ENCODE measurements at regions not wholly inside any gene's neighbourhood (a gene's known extent, or its start where the extent isn't known, plus 50 kb on each side); places are given as distances from the start of the nearest gene placed in this dataset.

DNA sequence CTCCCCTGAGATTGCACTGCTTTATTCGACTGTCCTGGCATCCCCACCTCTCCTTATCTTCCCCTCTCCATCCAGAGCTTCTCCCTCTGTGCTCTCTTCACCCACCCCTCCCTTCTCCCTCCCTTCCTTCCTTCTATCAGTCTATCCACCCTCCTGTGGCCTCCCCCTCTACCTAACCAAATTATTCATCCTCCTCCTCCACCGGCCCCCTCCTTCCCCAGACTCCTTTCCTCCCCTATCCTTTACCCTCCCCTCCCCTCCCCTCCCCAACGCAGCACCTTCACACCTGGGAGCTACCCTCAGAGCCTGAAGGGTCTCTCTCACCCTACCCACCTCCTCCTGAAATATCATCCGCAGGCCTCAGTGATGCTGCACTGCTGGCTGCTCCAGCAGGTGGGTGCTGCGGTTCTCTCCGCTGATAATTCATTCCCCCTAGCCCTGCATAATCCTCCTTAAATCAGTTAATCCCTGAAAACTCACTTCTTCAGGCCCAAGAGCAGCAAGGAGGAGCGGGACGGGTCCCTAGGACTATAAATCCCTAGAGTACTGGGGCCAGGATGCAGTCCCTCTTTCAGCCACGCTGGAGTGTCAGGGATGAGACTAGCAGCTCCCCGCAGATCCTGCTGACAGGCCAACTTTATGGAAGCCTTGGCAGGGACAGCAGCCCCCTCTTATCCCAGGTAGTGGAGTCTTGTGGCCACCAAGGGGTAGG lies 97.8 kb downstream of the PCDH1 start:
- TF ChIP-seq CTCF (conservative IDR thresholded peaks at IDR 0.05; ENCODE audit: low read depth), result no peak
- ChIA-PET POLR2A (ENCODE audit: low non-redundant PET) (no interaction called here), CTCF (interaction anchor here (0.7 to 2.4 kb wide), 2 partner anchors 98 to 116 kb away, joined by 3 to 8 read pairs; partner anchors contain the start of gene PCDH1)
- peak overlapping the region; percentile 21 for H3K27ac ChIP-seq
- DNase-seq (ENCODE audit: low spot score), result no peak

- DNase-seq (ENCODE audit: low spot score), result peak; percentile 55
- peak overlapping the region; percentile 21 for H3K27ac ChIP-seq
- POLR2A ChIA-PET (ENCODE audit: low non-redundant PET), result no interaction called here
- CTCF ChIA-PET, result interaction anchor here (0.7 kb wide), 1 partner anchor 115 kb away, joined by 3 read pairs; no protein-coding TSS in a partner anchor
- TF ChIP-seq CTCF (conservative IDR thresholded peaks at IDR 0.05; ENCODE audit: low read depth), result no peak
These were observed 97.5 kb upstream of the ARAP3 start for GRCh38 chr5:141779503-141779973.

GRCh38 chr5:141778683-141779082 lies 96.7 kb upstream of the ARAP3 start:
- no peak for TF ChIP-seq CTCF (conservative IDR thresholded peaks at IDR 0.05; ENCODE audit: low read depth)
- POLR2A ChIA-PET (ENCODE audit: low non-redundant PET), result no interaction called here
- CTCF ChIA-PET, result interaction anchor here (0.7 kb wide), 1 partner anchor 76 kb away, joined by 4 read pairs; no protein-coding TSS in a partner anchor

DNA sequence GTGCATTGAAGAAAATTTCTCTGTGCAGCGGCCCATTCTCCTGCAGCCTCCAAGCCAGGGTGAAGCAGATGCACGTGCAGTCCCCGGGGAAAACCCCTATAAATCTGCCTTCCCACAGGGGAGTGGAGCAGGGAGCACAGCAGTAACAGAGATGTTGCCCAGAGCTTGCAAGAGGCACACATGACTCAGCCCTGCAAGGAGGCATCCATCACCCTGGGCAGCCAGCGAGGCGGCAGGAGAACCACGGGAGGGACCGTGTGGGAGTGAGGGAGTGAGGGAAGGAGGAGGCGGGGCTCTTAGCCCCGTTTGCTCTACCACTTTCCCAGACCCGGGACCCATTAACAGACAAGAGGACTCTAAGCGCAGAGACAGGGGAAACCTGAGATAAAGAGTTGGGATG lies 96.2 kb upstream of the ARAP3 start:
- H3K27ac ChIP-seq, result no peak overlapping the region
- ChIA-PET POLR2A (ENCODE audit: low non-redundant PET) (no interaction called here), CTCF (interaction anchor here (0.7 kb wide), 1 partner anchor 113 kb away, joined by 3 read pairs; no protein-coding TSS in a partner anchor)
- TF ChIP-seq CTCF (conservative IDR thresholded peaks at IDR 0.05; ENCODE audit: low read depth), result no peak
- peak; percentile 55 for DNase-seq (ENCODE audit: low spot score)

More at GRCh38 chr5:141778683-141779082, 96.7 kb upstream of the ARAP3 start:
- DNase-seq (ENCODE audit: low spot score), result no peak
- no peak overlapping the region for H3K27ac ChIP-seq

- DNase-seq (ENCODE audit: low spot score), result no peak
- no peak for TF ChIP-seq CTCF (conservative IDR thresholded peaks at IDR 0.05; ENCODE audit: low read depth)
- POLR2A ChIA-PET (ENCODE audit: low non-redundant PET), result no interaction called here
- H3K27ac ChIP-seq, result no peak overlapping the region
- CTCF ChIA-PET, result interaction anchor here (0.7 kb wide), 1 partner anchor 113 kb away, joined by 3 read pairs; no protein-coding TSS in a partner anchor
These were observed 95.7 kb upstream of the ARAP3 start for GRCh38 chr5:141777711-141778110.

- no peak for DNase-seq (ENCODE audit: low spot score)
- H3K27ac ChIP-seq, result no peak overlapping the region
- POLR2A ChIA-PET (ENCODE audit: low non-redundant PET), result no interaction called here
- TF ChIP-seq CTCF (conservative IDR thresholded peaks at IDR 0.05; ENCODE audit: low read depth), result no peak
- CTCF ChIA-PET, result no interaction called here
These were observed 95.1 kb upstream of the ARAP3 start for GRCh38 chr5:141777130-141777529.
